HEK293T (cell line): ENCODE measurements at regions not wholly inside any gene's neighbourhood (a gene's known extent, or its start where the extent isn't known, plus 50 kb on each side); places are given as distances from the start of the nearest gene placed in this dataset.

Experiments used
- ARNT ChIP-seq: fragments of 450-650 bp; IDR thresholded peaks from 2 replicates; pipeline ENCODE4 v1.6.1; 2017; ENCODE audit warnings: mild to moderate bottlenecking
- BHLHE40 ChIP-seq: fragments of 450-650 bp; IDR thresholded peaks from 2 replicates; pipeline ENCODE4 v1.6.1; 2016; ENCODE audit warnings: mild to moderate bottlenecking, moderate library complexity, borderline replicate concordance
- CTBP1 ChIP-seq: fragments of 450-650 bp; IDR thresholded peaks from 2 replicates; pipeline ENCODE4 v1.6.1; 2016; ENCODE audit warnings: borderline replicate concordance
- FOXA1 ChIP-seq: fragments of 450-650 bp; IDR thresholded peaks from 2 replicates; pipeline ENCODE4 v1.6.1; 2016; ENCODE audit warnings: mild to moderate bottlenecking
- FOXK2 ChIP-seq: fragments of 450-650 bp; IDR thresholded peaks from 2 replicates; pipeline ENCODE4 v1.6.1; 2016; ENCODE audit warnings: mild to moderate bottlenecking
- FOXM1 ChIP-seq: fragments of 450-650 bp; IDR thresholded peaks from 2 replicates; pipeline ENCODE4 v1.6.1; 2017; ENCODE audit warnings: mild to moderate bottlenecking, borderline replicate concordance
- HDGF ChIP-seq: fragments of 450-650 bp; IDR thresholded peaks from 2 replicates; pipeline ENCODE4 v1.6.1; 2017; ENCODE audit warnings: antibody characterized with exemption, borderline replicate concordance
- L3MBTL2 ChIP-seq: fragments of 450-650 bp; conservative IDR thresholded peaks from 2 replicates; pipeline ENCODE4 v1.6.1; 2016; ENCODE audit warnings: mild to moderate bottlenecking
- SP1 ChIP-seq: fragments of 450-650 bp; IDR thresholded peaks from 2 replicates; pipeline ENCODE4 v1.6.1; 2017
- SUZ12 ChIP-seq: fragments of 450-650 bp; IDR thresholded peaks from 2 replicates; pipeline ENCODE4 v1.6.1; 2016; ENCODE audit warnings: mild to moderate bottlenecking
- ZNF384 ChIP-seq: fragments of 450-650 bp; IDR thresholded peaks from 2 replicates; pipeline ENCODE4 v1.6.1; 2016
- TF ChIP-seq, protein P1 (sequence below): fragments of 450-650 bp; IDR thresholded peaks from 2 replicates; pipeline ENCODE4 v1.6.1; 2016

DNA sequence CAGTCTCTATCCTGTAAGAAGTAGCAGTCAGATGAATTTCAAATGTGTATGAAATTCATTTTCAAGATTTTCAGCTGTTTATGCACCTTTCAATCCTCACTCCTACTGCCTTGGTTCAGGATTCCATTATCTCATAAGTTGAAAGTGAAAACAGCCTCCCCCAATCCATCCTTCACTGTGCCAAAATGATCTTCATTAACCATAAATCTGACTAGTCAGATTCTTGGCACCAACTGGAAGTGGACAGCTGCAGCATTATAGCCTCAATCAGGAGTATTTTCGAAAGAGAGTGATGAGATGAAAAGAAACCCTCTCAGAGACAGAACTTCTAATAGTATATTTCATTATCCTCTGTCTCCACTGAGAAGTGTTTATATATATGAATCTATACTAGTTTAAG lies 365.3 kb upstream of the PDGFD start:
- TF ChIP-seq ZNF384: no peak
- TF ChIP-seq HDGF: no peak
- TF ChIP-seq BHLHE40: no peak
- TF ChIP-seq SP1: no peak
- TF ChIP-seq, protein P1, sequence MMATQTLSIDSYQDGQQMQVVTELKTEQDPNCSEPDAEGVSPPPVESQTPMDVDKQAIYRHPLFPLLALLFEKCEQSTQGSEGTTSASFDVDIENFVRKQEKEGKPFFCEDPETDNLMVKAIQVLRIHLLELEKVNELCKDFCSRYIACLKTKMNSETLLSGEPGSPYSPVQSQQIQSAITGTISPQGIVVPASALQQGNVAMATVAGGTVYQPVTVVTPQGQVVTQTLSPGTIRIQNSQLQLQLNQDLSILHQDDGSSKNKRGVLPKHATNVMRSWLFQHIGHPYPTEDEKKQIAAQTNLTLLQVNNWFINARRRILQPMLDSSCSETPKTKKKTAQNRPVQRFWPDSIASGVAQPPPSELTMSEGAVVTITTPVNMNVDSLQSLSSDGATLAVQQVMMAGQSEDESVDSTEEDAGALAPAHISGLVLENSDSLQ: no peak
- TF ChIP-seq L3MBTL2: no peak
- no peak for TF ChIP-seq FOXA1
- TF ChIP-seq SUZ12: no peak
- no peak for TF ChIP-seq FOXM1
- no peak for TF ChIP-seq CTBP1
- TF ChIP-seq FOXK2: no peak
- no peak for TF ChIP-seq ARNT
